Loucy (cell line): ENCODE measurements at regions not wholly inside any gene's neighbourhood (a gene's known extent, or its start where the extent isn't known, plus 50 kb on each side); places are given as distances from the start of the nearest gene placed in this dataset.

Source experiments
- H2AFZ ChIP-seq: fragments of 200-600 bp; sonication (generic); 2 replicates; pipeline ENCODE4 v1.6.0; 2016; ENCODE audit warnings: antibody characterized with exemption, mild to moderate bottlenecking, low read length, moderate library complexity
- H3F3A ChIP-seq: fragments of 200-600 bp; 2 replicates; pipeline ENCODE4 v1.6.0; 2016; ENCODE audit warnings: antibody characterized with exemption, low read depth, mild to moderate bottlenecking
- H3K27me3 ChIP-seq: fragments of 200-600 bp; sonication (generic); 2 replicates; pipeline ENCODE4 v1.6.1; 2014; ENCODE audit warnings: low read length, mild to moderate bottlenecking; ENCODE audit not compliant: insufficient read depth, poor library complexity, severe bottlenecking
- H3K36me3 ChIP-seq: fragments of 200-600 bp; sonication (generic); 2 replicates; pipeline ENCODE4 v1.6.1; 2016; ENCODE audit warnings: low read length; ENCODE audit not compliant: insufficient read depth
- H3K4me1 ChIP-seq: fragments of 200-600 bp; sonication (generic); 2 replicates; pipeline ENCODE4 v1.5.1; 2014; ENCODE audit warnings: low read length, mild to moderate bottlenecking; ENCODE audit not compliant: insufficient read depth, poor library complexity, severe bottlenecking
- H3K4me2 ChIP-seq: fragments of 200-600 bp; sonication (generic); 2 replicates; pipeline ENCODE4 v1.6.0; 2014; ENCODE audit warnings: antibody characterized with exemption, low read length, low read depth, mild to moderate bottlenecking; ENCODE audit not compliant: poor library complexity, severe bottlenecking
- H3K4me3 ChIP-seq: fragments of 200-600 bp; sonication (generic); 2 replicates; pipeline ENCODE4 v1.5.1; 2014; ENCODE audit warnings: low read length, mild to moderate bottlenecking, mixed read lengths; ENCODE audit not compliant: poor library complexity, severe bottlenecking
- H3K79me2 ChIP-seq: fragments of 200-600 bp; sonication (generic); 2 replicates; pipeline ENCODE4 v1.6.1; 2014; ENCODE audit warnings: low read length; ENCODE audit not compliant: insufficient read depth
- H3K9ac ChIP-seq: fragments of 200-600 bp; sonication (generic); 2 replicates; pipeline ENCODE4 v1.6.0; 2014; ENCODE audit warnings: mild to moderate bottlenecking, low read depth, low read length, moderate library complexity; ENCODE audit not compliant: poor library complexity, severe bottlenecking
- H3K9me2 ChIP-seq: fragments of 200-600 bp; sonication (generic); replicated peaks from 2 replicates; pipeline ENCODE4 v1.6.1; 2016; ENCODE audit warnings: low read depth, low read length, mixed read lengths
- H3K9me3 ChIP-seq: fragments of 200-600 bp; sonication (generic); 2 replicates; pipeline ENCODE4 v1.6.1; 2014; ENCODE audit warnings: mild to moderate bottlenecking, antibody characterized with exemption, low read length, low read depth; ENCODE audit not compliant: insufficient read depth
- H4K20me1 ChIP-seq: fragments of 200-600 bp; sonication (generic); 2 replicates; pipeline ENCODE4 v1.6.0; 2014; ENCODE audit warnings: antibody characterized with exemption, low read length, mild to moderate bottlenecking; ENCODE audit not compliant: insufficient read depth, poor library complexity, severe bottlenecking
- CTCF ChIP-seq: fragments of 200-600 bp; sonication (generic); conservative IDR thresholded peaks from 2 replicates; pipeline ENCODE4 v1.5.1; 2014; ENCODE audit warnings: mild to moderate bottlenecking, antibody characterized with exemption, low read length
- EZH2phosphoT487 ChIP-seq: fragments of 200-600 bp; IDR thresholded peaks from 2 replicates; pipeline ENCODE4 v1.6.1; 2018; ENCODE audit warnings: antibody characterized with exemption, mild to moderate bottlenecking, moderate library complexity, borderline replicate concordance

GRCh38 chr6:80594461-80594860 lies 488.0 kb downstream of the BCKDHB start:
- no peaks in the 10 kb centered on the region for H3K27me3 ChIP-seq
- no peaks in the 10 kb centered on the region for H3F3A ChIP-seq
- no peaks in the 10 kb centered on the region for H4K20me1 ChIP-seq
- no peaks in the 10 kb centered on the region for H3K9me3 ChIP-seq
- H3K9ac ChIP-seq, result no peak overlapping the region
- H3K4me3 ChIP-seq, result no peak overlapping the region
- H3K9me2 ChIP-seq, result no peaks in the 10 kb centered on the region
- H2AFZ ChIP-seq, result no peak overlapping the region
- TF ChIP-seq EZH2phosphoT487 (no peak), CTCF (no peak)
- H3K79me2 ChIP-seq, result no peaks in the 10 kb centered on the region
- no peaks in the 10 kb centered on the region for H3K4me1 ChIP-seq
- no peak overlapping the region for H3K4me2 ChIP-seq
- no peaks in the 10 kb centered on the region for H3K36me3 ChIP-seq

GRCh38 chr6:80592436-80592835 lies 486.0 kb downstream of the BCKDHB start:
- no peak overlapping the region for H3K4me2 ChIP-seq
- H3K9me2 ChIP-seq, result no peaks in the 10 kb centered on the region
- H3K79me2 ChIP-seq, result no peaks in the 10 kb centered on the region
- H3K9me3 ChIP-seq, result no peaks in the 10 kb centered on the region
- no peak for TF ChIP-seq EZH2phosphoT487
- TF ChIP-seq CTCF, result no peak
- H3K4me3 ChIP-seq, result no peak overlapping the region
- no peak overlapping the region for H3K9ac ChIP-seq
- H3K36me3 ChIP-seq, result no peaks in the 10 kb centered on the region
- H3F3A ChIP-seq, result no peaks in the 10 kb centered on the region
- no peak overlapping the region for H2AFZ ChIP-seq
- no peaks in the 10 kb centered on the region for H4K20me1 ChIP-seq
- H3K4me1 ChIP-seq, result no peaks in the 10 kb centered on the region
- no peaks in the 10 kb centered on the region for H3K27me3 ChIP-seq

- no peak overlapping the region for H2AFZ ChIP-seq
- TF ChIP-seq EZH2phosphoT487 (no peak), CTCF (no peak)
- no peak overlapping the region for H3K4me3 ChIP-seq
- H3K36me3 ChIP-seq, result no peaks in the 10 kb centered on the region
- no peaks in the 10 kb centered on the region for H3K27me3 ChIP-seq
- H3K4me1 ChIP-seq, result no peaks in the 10 kb centered on the region
- H3F3A ChIP-seq, result no peaks in the 10 kb centered on the region
- no peaks in the 10 kb centered on the region for H4K20me1 ChIP-seq
- no peak overlapping the region for H3K9ac ChIP-seq
- H3K9me2 ChIP-seq, result no peaks in the 10 kb centered on the region
- no peak overlapping the region for H3K4me2 ChIP-seq
- H3K79me2 ChIP-seq, result no peaks in the 10 kb centered on the region
- H3K9me3 ChIP-seq, result peaks cover 11% of the 10 kb centered on the region; the same call in 1 of the 2 replicates
These were observed 479.8 kb downstream of the BCKDHB start for GRCh38 chr6:80586242-80586641.
